ENCODE measurements at regions not wholly inside any gene's neighbourhood (a gene's known extent, or its start where the extent isn't known, plus 50 kb on each side); places are given as distances from the start of the nearest gene placed in this dataset.

GRCh38 chr20:4082406-4083097, 66.1 kb upstream of the SMOX start (continued):
- TF ChIP-seq, protein P1, sequence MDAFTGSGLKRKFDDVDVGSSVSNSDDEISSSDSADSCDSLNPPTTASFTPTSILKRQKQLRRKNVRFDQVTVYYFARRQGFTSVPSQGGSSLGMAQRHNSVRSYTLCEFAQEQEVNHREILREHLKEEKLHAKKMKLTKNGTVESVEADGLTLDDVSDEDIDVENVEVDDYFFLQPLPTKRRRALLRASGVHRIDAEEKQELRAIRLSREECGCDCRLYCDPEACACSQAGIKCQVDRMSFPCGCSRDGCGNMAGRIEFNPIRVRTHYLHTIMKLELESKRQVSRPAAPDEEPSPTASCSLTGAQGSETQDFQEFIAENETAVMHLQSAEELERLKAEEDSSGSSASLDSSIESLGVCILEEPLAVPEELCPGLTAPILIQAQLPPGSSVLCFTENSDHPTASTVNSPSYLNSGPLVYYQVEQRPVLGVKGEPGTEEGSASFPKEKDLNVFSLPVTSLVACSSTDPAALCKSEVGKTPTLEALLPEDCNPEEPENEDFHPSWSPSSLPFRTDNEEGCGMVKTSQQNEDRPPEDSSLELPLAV (CRISPR knock-in tag; conservative IDR thresholded peaks at IDR 0.05; ENCODE audit: low read depth), result no peak
- TF ChIP-seq ZNF570 (CRISPR knock-in tag; IDR thresholded peaks at IDR 0.05; ENCODE audit: borderline replicate concordance) (no peak), ZMAT3 (CRISPR knock-in tag; conservative IDR thresholded peaks at IDR 0.05) (no peak; the same call in 1 of the 2 replicates), ZNF33B (CRISPR knock-in tag; IDR thresholded peaks at IDR 0.05) (no peak), ZNF850 (CRISPR knock-in tag; conservative IDR thresholded peaks at IDR 0.05) (no peak), ZNF292 (CRISPR knock-in tag; IDR thresholded peaks at IDR 0.05; ENCODE audit: borderline replicate concordance, low read depth) (peak; percentile 31; the same call in 1 of the 2 replicates), ZNF501 (CRISPR knock-in tag; IDR thresholded peaks at IDR 0.05) (no peak), LCORL (IDR thresholded peaks at IDR 0.05) (no peak), LCORL (CRISPR knock-in tag; IDR thresholded peaks at IDR 0.05) (0 out of 2 replicates have a peak, but pooled peaks have one; percentile 50), ZNF724P (CRISPR knock-in tag; IDR thresholded peaks at IDR 0.05; ENCODE audit: borderline replicate concordance) (no peak), ZNF530 (CRISPR knock-in tag; IDR thresholded peaks at IDR 0.05; ENCODE audit: low read depth) (no peak), ZNF614 (CRISPR knock-in tag; IDR thresholded peaks at IDR 0.05; ENCODE audit: borderline replicate concordance) (no peak; the same call in 1 of the 2 replicates), ZSCAN30 (CRISPR knock-in tag; IDR thresholded peaks at IDR 0.05) (no peak), ZFP91 (CRISPR knock-in tag; IDR thresholded peaks at IDR 0.05; ENCODE audit: borderline replicate concordance) (no peak), MLX (CRISPR knock-in tag; IDR thresholded peaks at IDR 0.05) (no peak), ZNF678 (CRISPR knock-in tag; IDR thresholded peaks at IDR 0.05) (no peak), ZNF782 (CRISPR knock-in tag; IDR thresholded peaks at IDR 0.05; ENCODE audit: borderline replicate concordance) (no peak), TBP (CRISPR knock-in tag; IDR thresholded peaks at IDR 0.05) (no peak)
- TF ChIP-seq, protein P2, sequence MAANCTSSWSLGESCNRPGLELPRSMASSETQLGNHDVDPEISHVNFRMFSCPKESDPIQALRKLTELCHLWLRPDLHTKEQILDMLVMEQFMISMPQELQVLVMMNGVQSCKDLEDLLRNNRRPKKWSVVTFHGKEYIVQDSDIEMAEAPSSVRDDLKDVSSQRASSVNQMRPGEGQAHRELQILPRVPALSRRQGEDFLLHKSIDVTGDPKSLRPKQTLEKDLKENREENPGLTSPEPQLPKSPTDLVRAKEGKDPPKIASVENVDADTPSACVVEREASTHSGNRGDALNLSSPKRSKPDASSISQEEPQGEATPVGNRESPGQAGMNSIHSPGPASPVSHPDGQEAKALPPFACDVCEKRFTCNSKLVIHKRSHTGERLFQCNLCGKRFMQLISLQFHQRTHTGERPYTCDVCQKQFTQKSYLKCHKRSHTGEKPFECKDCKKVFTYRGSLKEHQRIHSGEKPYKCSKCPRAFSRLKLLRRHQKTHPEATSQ (CRISPR knock-in tag; IDR thresholded peaks at IDR 0.05; ENCODE audit: borderline replicate concordance), result no peak
- TF ChIP-seq, protein P3, sequence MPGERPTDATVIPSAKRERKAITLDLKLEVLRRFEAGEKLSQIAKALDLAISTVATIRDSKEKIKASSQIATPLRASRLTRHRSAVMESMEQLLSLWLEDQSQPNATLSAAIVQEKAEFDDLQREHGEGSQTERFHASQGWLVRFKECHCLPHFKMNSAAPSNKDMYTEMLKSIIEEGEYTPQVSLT (CRISPR knock-in tag; IDR thresholded peaks at IDR 0.05; ENCODE audit: borderline replicate concordance, low read depth), result no peak
- TF ChIP-seq, protein P4, sequence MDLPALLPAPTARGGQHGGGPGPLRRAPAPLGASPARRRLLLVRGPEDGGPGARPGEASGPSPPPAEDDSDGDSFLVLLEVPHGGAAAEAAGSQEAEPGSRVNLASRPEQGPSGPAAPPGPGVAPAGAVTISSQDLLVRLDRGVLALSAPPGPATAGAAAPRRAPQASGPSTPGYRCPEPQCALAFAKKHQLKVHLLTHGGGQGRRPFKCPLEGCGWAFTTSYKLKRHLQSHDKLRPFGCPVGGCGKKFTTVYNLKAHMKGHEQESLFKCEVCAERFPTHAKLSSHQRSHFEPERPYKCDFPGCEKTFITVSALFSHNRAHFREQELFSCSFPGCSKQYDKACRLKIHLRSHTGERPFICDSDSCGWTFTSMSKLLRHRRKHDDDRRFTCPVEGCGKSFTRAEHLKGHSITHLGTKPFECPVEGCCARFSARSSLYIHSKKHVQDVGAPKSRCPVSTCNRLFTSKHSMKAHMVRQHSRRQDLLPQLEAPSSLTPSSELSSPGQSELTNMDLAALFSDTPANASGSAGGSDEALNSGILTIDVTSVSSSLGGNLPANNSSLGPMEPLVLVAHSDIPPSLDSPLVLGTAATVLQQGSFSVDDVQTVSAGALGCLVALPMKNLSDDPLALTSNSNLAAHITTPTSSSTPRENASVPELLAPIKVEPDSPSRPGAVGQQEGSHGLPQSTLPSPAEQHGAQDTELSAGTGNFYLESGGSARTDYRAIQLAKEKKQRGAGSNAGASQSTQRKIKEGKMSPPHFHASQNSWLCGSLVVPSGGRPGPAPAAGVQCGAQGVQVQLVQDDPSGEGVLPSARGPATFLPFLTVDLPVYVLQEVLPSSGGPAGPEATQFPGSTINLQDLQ (CRISPR knock-in tag; IDR thresholded peaks at IDR 0.05), result no peak
